ENCODE measurements at regions not wholly inside any gene's neighbourhood (a gene's known extent, or its start where the extent isn't known, plus 50 kb on each side); places are given as distances from the start of the nearest gene placed in this dataset.
"Not testable (repeated sequence)": the region's sequence is repeated elsewhere in the genome, so short reads cannot be mapped to it uniquely, and the experiment has no call there.

- WGBS, 4 donors, result 82 to 89% (median 84%) methylated on average over 31 to 48 of the region's 48 CpGs
- H3K36me3 ChIP-seq, result no peaks in the 10 kb centered on the region
- no peak overlapping the region for H3K27ac ChIP-seq
- TF ChIP-seq POLR2A (IDR thresholded peaks at IDR 0.05) (no peak), CTCF (IDR thresholded peaks at IDR 0.05) (no peak)
- H3K4me3 ChIP-seq, result peak overlapping the region in 1 of 12 donors; percentile 35
- no peak for ATAC-seq
- no peaks in the 10 kb centered on the region for H3K9me3 ChIP-seq
- intact Hi-C loops (cut with DNase I), result loop anchor here in 1 of 10 donors (10.0 kb wide), 1 partner anchor 71 kb away; no protein-coding TSS in a partner anchor
- peaks cover 8 to 41% (median 22%) of the 10 kb centered on the region in 9 donors for H3K27me3 ChIP-seq
- DNase-seq, result peak in 1 of 5 donors; percentile 58
- peaks cover 0 to 48% (median 11%) of the 10 kb centered on the region in 12 donors for H3K4me1 ChIP-seq
These were observed 118.2 kb downstream of the KCNRG start for GRCh38 chr13:50133358-50133953.

- peaks cover 0 to 40% (median 2%) of the 10 kb centered on the region in 12 donors for H3K4me1 ChIP-seq
- H3K4me3 ChIP-seq, result no peak overlapping the region
- H3K9me3 ChIP-seq, result no peaks in the 10 kb centered on the region
- H3K27me3 ChIP-seq, result peaks cover 8 to 26% (median 17%) of the 10 kb centered on the region in 9 donors
- DNase-seq (no peak), ATAC-seq (no peak)
- no peak overlapping the region for H3K27ac ChIP-seq
- TF ChIP-seq CTCF (IDR thresholded peaks at IDR 0.05) (no peak), POLR2A (IDR thresholded peaks at IDR 0.05) (no peak)
- no peaks in the 10 kb centered on the region for H3K36me3 ChIP-seq
- intact Hi-C loops (cut with DNase I), result loop anchor here in 1 of 10 donors (10.0 kb wide), 1 partner anchor 69 kb away; no protein-coding TSS in a partner anchor
- WGBS, 4 donors, result 88 to 95% (median 91%) methylated on average over 3 of the region's 3 CpGs
These were observed 121.0 kb downstream of the KCNRG start for GRCh38 chr13:50136226-50136625.

- 76 to 83% (median 76%) methylated on average over 3 of the region's 3 CpGs for WGBS, 4 donors
- H3K27me3 ChIP-seq, result peaks cover 7 to 22% (median 16%) of the 10 kb centered on the region in 9 donors
These were observed 121.4 kb downstream of the KCNRG start for GRCh38 chr13:50136678-50137077.

GRCh38 chr13:50139435-50139934, 124.2 kb downstream of the KCNRG start:
- Histone ChIP-seq H3K27ac (peak overlapping the region in 1 of 12 donors; percentile 88), H3K4me1 (peaks cover 0 to 20% (median 0%) of the 10 kb centered on the region in 12 donors)
- H3K27me3 ChIP-seq, H3K9me3 ChIP-seq, DNase-seq, ATAC-seq, H3K36me3 ChIP-seq, H3K4me3 ChIP-seq: not testable (repeated sequence)
- intact Hi-C loops (cut with DNase I), result loop anchor here in 1 of 10 donors (10.0 kb wide), 1 partner anchor 65 kb away; no protein-coding TSS in a partner anchor
- 95 to 98% (median 97%) methylated on average over 4 of the region's 4 CpGs for WGBS, 4 donors

More at GRCh38 chr13:50136678-50137077, 121.4 kb downstream of the KCNRG start:
- intact Hi-C loops (cut with DNase I), result loop anchor here in 1 of 10 donors (10.0 kb wide), 1 partner anchor 68 kb away; no protein-coding TSS in a partner anchor
- H3K36me3 ChIP-seq, result no peaks in the 10 kb centered on the region
- DNase-seq, result no peak
- H3K9me3 ChIP-seq, result no peaks in the 10 kb centered on the region
- no peak overlapping the region for H3K27ac ChIP-seq
- H3K4me3 ChIP-seq, result no peak overlapping the region
- TF ChIP-seq CTCF (IDR thresholded peaks at IDR 0.05) (no peak), POLR2A (IDR thresholded peaks at IDR 0.05) (no peak)
- H3K4me1 ChIP-seq, result peaks cover 0 to 36% (median 0%) of the 10 kb centered on the region in 12 donors
- no peak for ATAC-seq

Data from heart left ventricle (tissue), 16 donors.